ENCODE measurements at regions not wholly inside any gene's neighbourhood (a gene's known extent, or its start where the extent isn't known, plus 50 kb on each side); places are given as distances from the start of the nearest gene placed in this dataset.

GRCh38 chr4:124933521-124933920 is 221.0 kb upstream of the ANKRD50 start:
- TF ChIP-seq EZH2 (IDR thresholded peaks at IDR 0.05), result no peak
- TF ChIP-seq POLR2AphosphoS5 (IDR thresholded peaks at IDR 0.05; ENCODE audit: borderline replicate concordance, low read depth, low read length), result no peak
